Left lobe of liver (tissue), 2 donors: ENCODE measurements at regions not wholly inside any gene's neighbourhood (a gene's known extent, or its start where the extent isn't known, plus 50 kb on each side); places are given as distances from the start of the nearest gene placed in this dataset.
A peak's percentile ranks its signal among the peaks of the same experiment; 100 is the strongest.
"Not testable (repeated sequence)": the region's sequence is repeated elsewhere in the genome, so short reads cannot be mapped to it uniquely, and the experiment has no call there.

Experiments used
- ATAC-seq: fragments of 200-7000 bp; cut with Tn5 transposase; one replicate; pipeline ENCODE4 v1.9.1; 2020; ENCODE audit warnings: mild to moderate bottlenecking, moderate library complexity
- DNase-seq: peaks from one replicate; pipeline ENCODE4 v3.0.0-alpha.2; 2020; ENCODE audit warnings: low spot score
- donor health status: DM: no; HTN: no; CAD: no; lungs with moderate emphysema.
- donor health status: DM: no; HTN: yes; CAD: no.

DNA sequence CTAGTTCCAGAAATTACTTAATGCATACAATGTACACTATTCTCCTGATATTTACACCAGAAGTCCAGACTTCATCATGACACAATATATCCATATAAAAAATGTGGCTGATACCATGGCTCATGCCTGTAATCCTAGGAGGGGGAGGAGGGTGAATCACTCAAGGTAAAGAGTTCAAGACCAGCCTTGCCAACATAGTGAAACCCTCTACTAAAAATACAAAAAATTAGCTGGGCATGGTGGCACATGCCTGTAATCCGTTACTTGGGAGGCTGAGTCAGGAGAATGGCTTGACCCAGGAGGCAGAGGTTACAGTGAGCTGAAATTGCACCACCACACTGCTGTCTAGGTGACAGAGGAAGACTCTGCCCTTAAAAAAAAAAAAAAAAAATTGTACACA lies 192.5 kb upstream of the HSFY2 start:
- DNase-seq (no peak), ATAC-seq (no peak)

DNA sequence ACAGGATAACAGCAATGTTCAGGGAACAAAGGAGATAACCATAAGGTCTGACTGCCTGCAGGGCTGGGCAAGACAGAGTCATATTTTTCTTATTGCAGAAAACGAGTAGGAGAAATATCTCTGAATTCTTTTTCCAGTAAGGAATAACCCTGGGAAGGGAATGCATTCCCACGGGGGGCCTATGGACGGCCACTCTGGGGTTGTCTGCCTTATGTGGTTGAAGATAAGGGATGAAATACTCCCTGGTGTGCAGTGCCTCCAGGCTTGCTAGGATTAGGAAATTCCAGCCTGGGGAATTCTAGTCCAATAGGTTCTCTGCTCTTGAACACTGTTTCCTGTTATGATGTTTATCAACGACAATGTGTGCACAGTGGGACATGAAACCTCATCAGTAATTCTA lies 185.3 kb upstream of the HSFY2 start:
- no peak for ATAC-seq
- DNase-seq: no peak

DNA sequence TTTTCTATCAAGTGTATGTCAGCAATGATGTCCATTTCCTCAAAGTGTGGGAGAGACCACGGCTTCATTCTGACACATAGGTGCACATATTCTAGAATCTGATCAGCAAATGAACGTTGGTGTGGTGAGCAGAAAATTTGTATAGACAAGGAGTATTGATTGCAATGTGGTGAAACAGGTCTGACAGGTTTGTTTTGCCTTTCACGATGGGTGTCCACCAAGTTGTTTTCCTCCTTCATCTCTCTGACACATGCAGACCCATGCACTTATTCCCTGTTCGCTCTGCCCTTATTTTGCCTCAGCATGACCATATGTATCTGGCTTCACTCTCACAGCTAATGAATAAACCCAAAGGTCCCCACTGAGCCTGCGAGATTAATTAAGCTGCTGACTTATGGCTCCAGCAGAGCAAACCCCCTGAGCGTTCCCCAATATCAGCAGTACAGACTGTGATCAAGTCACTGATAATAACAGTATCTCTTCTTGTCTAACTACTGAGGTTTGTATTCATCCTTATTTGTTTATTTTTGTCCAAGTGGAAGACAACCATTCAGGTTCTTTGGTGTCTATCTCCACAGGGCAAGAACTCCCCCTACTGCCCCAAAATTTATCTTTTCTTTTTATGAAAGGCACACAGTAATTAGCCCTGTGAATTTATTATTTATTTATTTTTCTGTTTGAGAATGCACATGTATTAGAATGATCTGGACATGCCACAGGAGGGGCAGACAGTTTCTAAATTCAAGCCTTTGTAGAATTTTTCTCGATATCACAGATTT lies 178.3 kb upstream of the HSFY2 start:
- DNase-seq (no peak), ATAC-seq (no peak)

DNA sequence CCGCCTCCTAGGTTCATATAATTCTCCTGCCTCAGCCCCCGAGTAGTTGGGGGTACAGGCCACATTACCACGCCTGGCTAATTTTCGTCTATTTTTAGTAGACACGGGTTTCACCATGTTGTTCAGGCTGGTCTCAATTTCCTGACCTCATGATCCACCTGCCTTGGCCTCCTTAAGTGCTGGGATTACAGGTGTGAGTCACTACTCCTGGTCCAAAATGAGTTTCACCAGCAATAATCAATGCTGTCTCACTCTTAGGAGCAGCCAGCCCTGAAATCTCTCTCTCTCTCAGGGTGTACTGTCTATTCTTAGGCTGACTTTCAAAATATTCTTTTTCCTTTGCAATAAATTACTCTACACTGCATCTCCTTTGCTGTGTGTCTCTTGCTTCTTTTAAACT lies 177.5 kb upstream of the HSFY2 start:
- no peak for ATAC-seq
- DNase-seq: no peak

DNA sequence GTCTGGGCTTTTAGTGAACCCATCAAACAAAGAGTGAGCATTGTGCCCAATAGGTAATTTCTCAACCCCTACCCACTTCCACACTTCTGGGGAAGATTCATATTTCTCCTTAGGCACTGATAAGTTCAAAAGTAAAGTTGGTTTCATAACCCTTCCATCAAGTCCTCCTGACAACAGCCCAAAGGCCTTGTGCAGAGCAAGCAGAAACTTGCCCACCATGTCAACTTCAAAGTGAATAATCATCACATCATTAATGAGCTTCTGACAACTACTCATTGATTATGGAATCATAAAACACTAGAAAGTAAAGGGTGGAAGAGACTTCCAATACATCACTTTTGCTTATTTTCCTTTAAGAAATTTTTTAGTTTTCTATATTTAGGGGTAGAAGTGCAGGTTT lies 163.3 kb upstream of the HSFY2 start:
- ATAC-seq (no peak), DNase-seq (no peak)

DNA sequence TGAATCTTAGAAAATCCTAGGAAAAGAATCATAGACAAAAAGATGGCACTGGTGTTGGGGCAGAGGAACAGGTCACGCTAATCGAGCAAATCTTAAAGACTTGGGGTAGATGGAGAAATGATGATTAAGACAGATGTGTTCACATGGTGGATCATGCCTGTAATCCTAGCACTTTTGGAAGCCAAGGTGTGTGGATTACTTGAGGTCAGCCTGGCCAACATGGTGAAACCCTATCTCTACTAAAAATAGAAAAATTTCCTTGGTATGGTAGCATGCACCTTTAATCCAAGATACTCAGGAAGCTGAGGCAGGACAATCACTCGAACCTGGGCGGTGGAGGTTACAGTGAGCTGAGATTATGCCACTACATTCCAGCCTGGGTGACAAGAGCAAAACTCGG lies 145.7 kb upstream of the HSFY2 start:
- ATAC-seq (no peak), DNase-seq (no peak)

GRCh38 chrY:18912846-18913245 lies 139.3 kb upstream of the HSFY2 start:
- DNase-seq (no peak), ATAC-seq (no peak)

DNA sequence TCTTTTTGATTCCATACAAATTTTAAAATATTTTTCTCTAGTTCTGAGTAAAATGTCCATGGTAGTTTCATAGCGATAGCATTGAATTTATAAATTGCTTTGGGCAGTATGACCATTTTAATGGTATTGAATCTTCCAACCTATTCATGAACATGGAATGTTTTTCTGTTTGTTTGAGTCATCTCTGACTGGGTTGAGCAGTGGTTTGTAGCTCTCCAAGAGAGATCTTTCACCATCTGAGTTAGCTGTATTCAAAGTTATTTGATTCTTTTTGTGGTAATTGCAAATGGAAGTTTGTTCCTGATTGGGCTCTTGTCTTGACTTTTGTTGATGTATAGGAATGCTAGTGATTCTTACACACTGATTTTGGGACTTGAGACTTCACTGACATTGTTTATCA lies 136.3 kb upstream of the HSFY2 start:
- ATAC-seq: no peak
- no peak for DNase-seq

DNA sequence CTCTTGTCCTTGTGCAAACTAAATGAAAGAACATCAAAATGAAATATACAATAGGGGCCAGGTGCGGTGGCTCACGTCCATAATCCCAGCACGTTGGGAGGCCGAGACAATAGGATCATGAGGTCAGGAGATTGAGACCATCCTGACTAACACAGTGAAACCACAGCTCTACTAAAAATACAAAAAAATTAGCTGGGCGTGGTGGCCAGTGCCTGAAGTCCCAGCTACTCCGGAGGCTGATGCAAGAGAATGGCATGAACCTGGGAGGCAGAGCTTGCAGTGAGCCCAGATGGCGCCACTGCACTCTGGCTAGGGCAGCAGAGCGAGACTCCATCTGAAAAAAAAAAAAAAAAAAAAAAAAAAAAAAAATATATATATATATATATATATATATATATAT lies 132.7 kb upstream of the HSFY2 start:
- DNase-seq, ATAC-seq: not testable (repeated sequence)

- ATAC-seq: no peak
- DNase-seq: no peak
Observed at GRCh38 chrY:18904296-18904695, 130.8 kb upstream of the HSFY2 start.

DNA sequence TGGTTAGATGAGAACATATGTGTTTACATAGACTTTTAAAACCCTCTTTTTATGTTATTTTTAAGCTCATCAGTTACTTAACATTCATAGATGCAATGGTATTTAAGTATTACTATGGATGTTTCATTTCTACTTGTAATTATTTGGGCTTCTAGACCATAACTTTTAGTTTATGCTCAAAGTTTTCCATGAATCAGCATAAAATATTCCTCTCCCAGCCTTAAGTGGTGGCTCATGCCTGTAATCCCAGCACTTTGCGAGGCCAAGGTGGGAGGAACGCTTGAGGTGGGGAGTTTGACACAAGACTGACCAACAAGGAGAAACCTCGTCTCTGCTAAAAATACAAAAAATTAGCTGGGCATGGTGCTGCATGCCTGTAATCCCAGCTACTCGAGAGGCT lies 118.5 kb upstream of the HSFY2 start:
- no peak for DNase-seq
- ATAC-seq: no peak

- DNase-seq (no peak), ATAC-seq (no peak)
Observed at GRCh38 chrY:18889548-18889947, 116.0 kb upstream of the HSFY2 start.

DNA sequence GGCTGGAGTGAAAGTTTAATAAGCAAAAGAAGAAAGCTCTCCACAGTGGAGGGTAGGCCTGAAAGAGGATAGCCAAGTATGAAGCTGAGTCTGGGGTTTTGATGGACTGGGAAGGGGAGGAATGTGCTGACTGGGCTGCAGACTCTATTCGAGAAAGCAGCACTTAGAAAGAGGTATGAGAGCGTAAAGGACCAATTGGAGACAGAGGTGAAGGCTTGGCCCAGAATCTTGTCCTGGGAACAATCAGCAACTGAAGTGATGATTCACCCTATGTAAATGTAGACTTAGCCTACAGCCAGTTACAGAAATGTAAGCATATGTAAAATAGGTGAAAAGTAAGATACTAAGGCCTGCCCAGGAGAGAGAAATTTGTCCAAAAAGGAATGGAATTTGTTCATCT lies 111.2 kb upstream of the HSFY2 start:
- no peak for DNase-seq
- no peak for ATAC-seq

- ATAC-seq, DNase-seq: not testable (repeated sequence)
Observed at GRCh38 chrY:18869145-18869544, 95.6 kb upstream of the HSFY2 start.

GRCh38 chrY:18866887-18867551 lies 93.5 kb upstream of the HSFY2 start:
- not testable (repeated sequence) for ATAC-seq

GRCh38 chrY:18860856-18861255 lies 87.3 kb upstream of the HSFY2 start:
- DNase-seq: not testable (repeated sequence)
- ATAC-seq: peak; percentile 73

More at GRCh38 chrY:18866887-18867551, 93.5 kb upstream of the HSFY2 start:
- DNase-seq: not testable (repeated sequence)

GRCh38 chrY:18858484-18859191 lies 85.1 kb upstream of the HSFY2 start:
- not testable (repeated sequence) for ATAC-seq

DNA sequence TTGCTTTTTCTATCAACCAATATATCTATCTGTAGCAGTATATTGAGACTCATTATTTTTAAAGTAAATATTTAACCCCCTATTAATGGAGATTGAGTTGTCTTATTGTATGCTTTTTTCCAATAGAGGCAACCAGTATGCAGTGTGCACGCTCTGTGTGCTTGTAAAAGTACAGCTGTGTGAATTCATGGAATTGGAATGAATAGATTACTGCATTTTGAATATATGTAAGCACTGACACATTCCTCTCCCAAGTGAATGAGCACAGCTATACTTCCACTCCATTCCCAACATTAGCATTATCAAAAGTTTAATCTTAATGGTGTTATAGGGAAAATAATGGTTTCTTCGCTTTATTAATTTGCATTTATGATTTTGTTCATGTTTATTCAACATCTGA lies 81.6 kb upstream of the HSFY2 start:
- ATAC-seq, DNase-seq: not testable (repeated sequence)

More at GRCh38 chrY:18858484-18859191, 85.1 kb upstream of the HSFY2 start:
- not testable (repeated sequence) for DNase-seq

DNA sequence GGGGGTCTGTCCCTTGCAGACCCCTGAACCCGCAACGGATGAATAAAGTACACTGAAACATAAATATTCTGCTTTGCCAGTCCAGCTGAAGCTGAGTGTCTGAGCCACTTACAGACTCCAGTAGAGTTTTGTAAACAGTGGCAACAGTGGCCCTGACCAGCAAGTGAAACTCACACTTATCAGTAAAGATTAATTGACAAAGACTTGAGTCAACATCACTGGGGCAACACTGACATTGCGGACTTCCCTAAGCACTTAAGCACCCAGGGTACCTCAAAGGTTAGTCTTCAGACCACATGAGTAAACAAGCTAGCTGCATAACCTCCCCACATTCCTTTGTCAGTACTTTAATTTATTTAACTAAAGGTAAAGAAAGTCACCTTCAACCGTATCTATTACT lies 79.8 kb upstream of the HSFY2 start:
- ATAC-seq, DNase-seq: not testable (repeated sequence)

GRCh38 chrY:18836643-18837042 lies 63.1 kb upstream of the HSFY2 start:
- ATAC-seq, DNase-seq: not testable (repeated sequence)
